OCI-LY7 (cell line): ENCODE measurements at regions not wholly inside any gene's neighbourhood (a gene's known extent, or its start where the extent isn't known, plus 50 kb on each side); places are given as distances from the start of the nearest gene placed in this dataset.

ENCODE experiments used
- BruUV-seq: library from RNA; stranded (reverse); fragments of 400-500 nt; replicated peaks from 2 replicates; lab custom pipeline; 2021; lab: Mats Ljungman, UMichigan
- CTCF ChIA-PET: fragments of 300-600 bp; sonication (Branson Sonifier 250); formaldehyde crosslinking; loops from one replicate; lab custom pipeline; 2022; ENCODE audit warnings: antibody characterized with exemption; ENCODE audit not compliant: unreplicated experiment; lab: Charles Lee
- POLR2A ChIA-PET: fragments of 300-600 bp; sonication (Branson Sonifier 250); formaldehyde crosslinking; loops from one replicate; lab custom pipeline; 2022; ENCODE audit warnings: antibody characterized with exemption; lab: Charles Lee
- DNase-seq: peaks from one replicate; pipeline ENCODE4 v3.0.0-alpha.2; 2015; ENCODE audit warnings: low spot score
- H2AFZ ChIP-seq: fragments of 200-600 bp; sonication (generic), shearing (Covaris generic); 2 replicates; pipeline ENCODE4 v1.6.1; 2014; ENCODE audit warnings: mild to moderate bottlenecking, antibody characterized with exemption, low read length, moderate library complexity
- H3K27ac ChIP-seq: fragments of 200-600 bp; sonication (generic); 2 replicates; pipeline ENCODE4 v1.5.1; 2014; ENCODE audit warnings: mixed run types, low read depth, mild to moderate bottlenecking, moderate library complexity, low read length, inconsistent platforms; ENCODE audit not compliant: poor library complexity, severe bottlenecking
- H3K36me3 ChIP-seq: fragments of 200-600 bp; sonication (generic); 2 replicates; pipeline ENCODE4 v1.6.1; 2014; ENCODE audit warnings: mild to moderate bottlenecking, antibody characterized with exemption, low read length, moderate library complexity, mixed read lengths; ENCODE audit not compliant: insufficient read depth
- H3K4me1 ChIP-seq: fragments of 200-600 bp; sonication (generic); 2 replicates; pipeline ENCODE4 v1.5.1; 2014; ENCODE audit warnings: mild to moderate bottlenecking, low read length; ENCODE audit not compliant: insufficient read depth, poor library complexity, severe bottlenecking
- H3K4me2 ChIP-seq: fragments of 200-600 bp; sonication (generic); 2 replicates; pipeline ENCODE4 v1.6.1; 2014; ENCODE audit warnings: mild to moderate bottlenecking, low read length
- H3K4me3 ChIP-seq: fragments of 200-600 bp; sonication (generic); 2 replicates; pipeline ENCODE4 v1.5.1; 2014; ENCODE audit warnings: mild to moderate bottlenecking, low read depth, low read length; ENCODE audit not compliant: poor library complexity, severe bottlenecking
- H3K79me2 ChIP-seq: fragments of 200-600 bp; sonication (generic); 2 replicates; pipeline ENCODE4 v1.6.1; 2016; ENCODE audit warnings: low read depth, mild to moderate bottlenecking, low read length, moderate library complexity, mixed read lengths; ENCODE audit not compliant: insufficient read depth
- H3K9me2 ChIP-seq: fragments of 200-600 bp; sonication (generic); 2 replicates; pipeline ENCODE4 v1.6.1; 2016; ENCODE audit warnings: mild to moderate bottlenecking, low read length, mixed read lengths; ENCODE audit not compliant: insufficient read depth
- H3K9me3 ChIP-seq: fragments of 200-600 bp; sonication (generic); 2 replicates; pipeline ENCODE4 v1.6.1; 2014; ENCODE audit warnings: mild to moderate bottlenecking, mixed run types, low read length, mixed read lengths
- H4K20me1 ChIP-seq: fragments of 200-600 bp; sonication (generic); 2 replicates; pipeline ENCODE4 v1.6.1; 2014; ENCODE audit warnings: mild to moderate bottlenecking, antibody characterized with exemption, low read length, moderate library complexity, mixed read lengths; ENCODE audit not compliant: insufficient read depth
- CTCF ChIP-seq: fragments of 200-600 bp; sonication (generic); conservative IDR thresholded peaks from 2 replicates; pipeline ENCODE4 v1.5.1; 2014; ENCODE audit warnings: mild to moderate bottlenecking, antibody characterized with exemption, low read length, moderate library complexity, mixed read lengths
- EZH2phosphoT487 ChIP-seq: fragments of 200-600 bp; sonication (generic); IDR thresholded peaks from 2 replicates; pipeline ENCODE4 v1.6.1; 2018; ENCODE audit warnings: low read depth, borderline replicate concordance, mild to moderate bottlenecking, mixed run types, antibody characterized with exemption, low read length, moderate library complexity, mixed read lengths
- intact Hi-C: fragments of 100-400 bp; cut with micrococcal nuclease; formaldehyde crosslinking; loops from one replicate; pipeline ENCODE4 v1.10.0; 2022; ENCODE audit not compliant: unreplicated experiment

- Histone ChIP-seq H3K4me1 (no peaks in the 10 kb centered on the region), H3K9me3 (no peaks in the 10 kb centered on the region), H3K27ac (no peak overlapping the region), H3K4me2 (no peak overlapping the region), H3K9me2 (no peaks in the 10 kb centered on the region), H3K36me3 (no peaks in the 10 kb centered on the region), H3K4me3 (no peak overlapping the region), H3K79me2 (no peaks in the 10 kb centered on the region), H4K20me1 (no peaks in the 10 kb centered on the region), H2AFZ (no peak overlapping the region)
- no TSS peak for BruUV-seq
- intact Hi-C loops: no loop called here
- TF ChIP-seq EZH2phosphoT487 (no peak), CTCF (no peak)
- DNase-seq: no peak
- ChIA-PET POLR2A (interaction anchor here (0.6 kb wide), 1 partner anchor 788 kb away, joined by 3 read pairs; no protein-coding TSS in a partner anchor), CTCF (no interaction called here)
Observed at GRCh38 chr1:232186931-232187330, 443.0 kb downstream of the SIPA1L2 start.

DNA sequence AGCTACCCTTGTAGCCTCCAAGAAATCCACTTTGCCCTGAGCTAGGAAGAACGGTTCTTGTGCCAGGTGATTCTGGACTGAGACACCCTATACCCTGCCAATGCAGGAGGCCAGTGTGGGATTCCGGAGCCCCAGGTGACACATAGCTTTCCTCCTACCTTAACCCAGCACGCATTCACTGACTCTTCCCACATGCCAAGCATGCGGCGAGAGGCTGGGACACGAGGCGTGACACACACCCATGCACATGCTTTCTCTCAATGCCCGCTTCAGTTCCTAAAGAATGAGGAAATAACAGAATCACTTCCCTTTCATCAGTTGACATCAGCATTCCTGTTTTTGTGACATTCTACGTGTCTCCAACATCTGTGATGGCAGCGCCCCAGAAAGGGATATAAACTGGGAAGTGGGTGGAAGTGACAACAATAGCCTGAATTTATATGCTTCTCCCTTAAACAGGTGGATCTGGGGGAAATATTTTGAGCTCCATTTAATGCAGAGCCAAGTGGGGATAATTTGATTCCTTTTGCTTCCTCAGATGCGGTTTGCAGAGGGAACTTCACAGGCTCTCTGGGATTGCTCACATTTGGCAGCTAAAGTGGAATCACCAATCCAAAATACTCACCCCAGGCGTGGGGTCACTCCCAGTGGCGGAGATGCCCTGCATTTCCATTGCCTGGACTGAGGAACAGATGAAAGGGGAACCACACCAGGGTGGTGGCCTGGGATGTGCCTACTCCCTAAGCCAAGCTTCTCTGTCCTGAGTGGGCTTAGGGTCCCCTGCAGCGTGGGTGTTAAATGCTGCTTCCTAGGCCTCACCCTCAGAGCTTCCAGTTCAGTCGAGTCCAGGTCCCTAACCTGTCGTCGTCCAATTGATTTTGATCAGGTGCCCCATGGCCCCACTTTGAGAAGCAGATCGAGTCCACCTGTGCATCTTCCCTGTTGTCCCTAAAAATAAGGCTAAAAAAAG, 445.1 kb downstream of the SIPA1L2 start:
- TF ChIP-seq EZH2phosphoT487 (no peak), CTCF (no peak)
- H3K27ac ChIP-seq: no peak overlapping the region
- no TSS peak for BruUV-seq
- H3K36me3 ChIP-seq: no peaks in the 10 kb centered on the region
- no peak overlapping the region for H3K4me2 ChIP-seq
- DNase-seq: no peak
- no peak overlapping the region for H3K4me3 ChIP-seq
- POLR2A ChIA-PET: no interaction called here
- no peak overlapping the region for H2AFZ ChIP-seq
- no peaks in the 10 kb centered on the region for H3K9me2 ChIP-seq
- no peaks in the 10 kb centered on the region for H3K79me2 ChIP-seq
- CTCF ChIA-PET: no interaction called here
- no peaks in the 10 kb centered on the region for H3K4me1 ChIP-seq
- H3K9me3 ChIP-seq: no peaks in the 10 kb centered on the region
- H4K20me1 ChIP-seq: no peaks in the 10 kb centered on the region
- intact Hi-C loops: no loop called here

DNA sequence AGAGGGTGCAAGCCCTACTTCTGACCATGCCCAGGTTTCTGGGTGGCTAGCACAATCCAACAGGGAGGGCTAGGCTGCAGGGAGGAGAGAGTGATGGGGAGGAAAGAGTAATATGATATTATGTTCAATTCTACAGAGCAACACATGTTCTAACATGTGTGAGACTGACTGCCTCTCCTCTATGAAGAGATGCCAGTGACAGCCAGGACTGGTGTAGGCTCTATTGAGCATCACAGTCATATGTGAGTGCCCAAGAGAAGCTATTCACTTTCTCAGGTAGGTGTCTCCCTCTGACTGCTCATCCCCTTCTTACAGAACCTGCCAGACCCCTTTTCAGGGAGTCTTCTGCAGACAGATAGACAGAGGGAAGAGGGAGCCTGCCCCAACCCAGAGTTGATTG, 446.1 kb downstream of the SIPA1L2 start:
- H3K9me2 ChIP-seq: no peaks in the 10 kb centered on the region
- CTCF ChIA-PET: no interaction called here
- no peak overlapping the region for H3K27ac ChIP-seq
- intact Hi-C loops: no loop called here
- no peaks in the 10 kb centered on the region for H3K36me3 ChIP-seq
- no peak for TF ChIP-seq CTCF
- TF ChIP-seq EZH2phosphoT487: no peak
- no peaks in the 10 kb centered on the region for H3K9me3 ChIP-seq
- H3K4me2 ChIP-seq: no peak overlapping the region
- no peak overlapping the region for H2AFZ ChIP-seq
- no peaks in the 10 kb centered on the region for H3K79me2 ChIP-seq
- POLR2A ChIA-PET: interaction anchor here (0.6 kb wide), 1 partner anchor 192 kb away, joined by 3 read pairs; no protein-coding TSS in a partner anchor
- no TSS peak for BruUV-seq
- H4K20me1 ChIP-seq: no peaks in the 10 kb centered on the region
- no peaks in the 10 kb centered on the region for H3K4me1 ChIP-seq
- DNase-seq: peak; percentile 4
- H3K4me3 ChIP-seq: no peak overlapping the region
